NCI-H1048 (cell line): ENCODE measurements at regions not wholly inside any gene's neighbourhood (a gene's known extent, or its start where the extent isn't known, plus 50 kb on each side); places are given as distances from the start of the nearest gene placed in this dataset.

Source experiments
- DNase-seq: peaks from one replicate; lab custom pipeline; 2025; lab: John Stamatoyannopoulos, UW

- no peak for DNase-seq
Observed at GRCh38 chr5:2696156-2696807, 55.2 kb downstream of the IRX2 start.

GRCh38 chr5:2695200-2695891, 56.1 kb downstream of the IRX2 start:
- no peak for DNase-seq

DNA sequence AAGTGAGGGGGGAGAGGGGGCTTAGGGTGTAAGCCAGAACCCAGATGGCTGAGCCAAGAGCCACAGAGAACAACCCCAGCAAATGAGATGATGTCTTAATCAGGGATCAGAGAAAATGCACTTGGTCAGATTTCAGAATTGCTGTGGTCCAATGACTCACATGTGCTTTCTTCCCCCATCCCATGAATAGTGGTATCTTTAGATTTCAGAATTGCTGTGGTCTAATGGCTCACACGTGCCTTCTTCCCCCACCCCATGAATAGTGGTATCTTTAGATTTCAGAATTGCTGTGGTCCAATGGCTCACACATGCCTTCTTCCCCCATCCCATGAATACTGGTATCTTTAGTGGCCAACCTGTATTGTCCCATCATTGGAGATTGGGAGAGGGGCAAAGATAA, 59.9 kb downstream of the IRX2 start:
- DNase-seq: no peak

DNA sequence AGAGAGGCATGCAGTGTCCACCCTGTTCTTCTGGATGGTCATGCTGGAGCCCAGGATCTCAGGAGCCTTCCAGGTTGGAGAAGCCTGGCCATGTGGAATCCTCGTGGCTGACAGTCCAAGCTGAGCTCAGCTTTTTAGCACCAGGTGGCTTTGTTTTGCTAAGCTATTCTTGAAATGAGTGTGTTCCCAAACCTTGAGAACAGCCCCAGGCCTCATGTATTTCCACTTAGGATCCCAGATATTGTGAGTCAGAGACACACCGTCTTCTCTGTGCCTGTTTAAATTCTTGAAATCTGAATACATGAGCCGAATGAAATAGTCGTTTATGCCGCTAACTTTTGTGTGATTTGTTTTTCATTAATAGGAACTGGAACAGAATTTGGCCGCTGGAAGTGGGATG, 61.2 kb downstream of the IRX2 start:
- DNase-seq: no peak

DNA sequence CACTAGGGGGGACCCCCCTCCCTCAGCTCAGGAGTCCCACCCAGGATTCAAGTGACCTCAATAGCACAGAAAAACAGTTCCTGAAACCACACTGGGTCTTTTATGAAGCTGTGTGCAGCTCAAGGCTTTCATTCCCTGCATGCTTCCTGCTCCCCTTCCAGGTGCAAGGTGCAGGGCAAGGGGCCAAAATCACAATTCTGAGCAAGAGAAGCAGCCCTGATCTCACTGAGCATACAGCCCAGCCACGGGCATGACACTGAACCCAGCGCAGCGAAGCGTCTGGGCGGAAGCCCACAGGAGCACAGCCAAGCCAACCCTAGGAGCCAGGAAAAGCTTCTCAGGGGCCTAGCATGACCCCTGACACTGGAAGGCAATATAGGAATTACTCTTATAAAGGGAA, 62.9 kb downstream of the IRX2 start:
- no peak for DNase-seq

GRCh38 chr5:2687746-2688145, 63.7 kb downstream of the IRX2 start:
- DNase-seq: no peak

DNA sequence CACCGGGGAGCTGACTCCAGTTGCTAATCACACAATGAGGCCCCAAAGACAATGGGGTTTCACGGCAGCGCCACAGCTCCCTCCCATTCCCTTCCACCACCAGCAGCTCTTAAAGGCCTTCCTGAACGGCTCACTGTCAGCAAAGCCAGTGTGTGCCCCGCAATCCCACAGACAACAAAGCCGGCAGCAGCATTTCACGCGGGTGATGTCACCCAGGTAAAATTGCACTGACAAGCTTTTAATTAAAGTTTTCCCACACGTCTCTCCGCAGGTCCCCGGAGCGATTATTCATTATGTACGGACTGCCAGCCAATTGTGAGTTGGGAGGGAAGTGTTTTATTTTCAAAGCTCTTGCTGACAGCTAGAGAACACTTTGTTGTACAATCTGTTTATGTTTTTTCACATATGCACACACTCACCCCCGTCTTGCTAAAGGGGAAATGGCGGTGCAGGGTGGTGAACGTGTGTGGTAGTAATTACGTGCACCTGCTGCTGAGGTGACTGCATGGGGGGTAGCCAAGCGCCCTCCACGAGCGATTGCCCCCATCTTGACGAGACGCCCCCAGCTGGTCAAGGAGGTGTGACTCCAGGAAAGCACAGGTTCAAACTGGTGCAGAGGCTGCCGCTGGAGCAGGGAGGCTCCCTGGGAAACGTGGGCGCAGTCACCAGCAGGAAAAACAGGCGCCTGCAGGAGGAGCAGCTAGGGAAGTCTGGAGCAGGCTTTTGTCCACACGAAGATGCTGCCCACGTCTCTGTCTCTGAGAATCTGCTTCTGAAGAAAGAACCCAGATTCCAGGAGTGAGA, 65.0 kb downstream of the IRX2 start:
- no peak for DNase-seq

- DNase-seq: no peak
Observed at GRCh38 chr5:2685651-2686272, 65.7 kb downstream of the IRX2 start.

GRCh38 chr5:2684606-2685005, 66.9 kb downstream of the IRX2 start:
- no peak for DNase-seq

DNA sequence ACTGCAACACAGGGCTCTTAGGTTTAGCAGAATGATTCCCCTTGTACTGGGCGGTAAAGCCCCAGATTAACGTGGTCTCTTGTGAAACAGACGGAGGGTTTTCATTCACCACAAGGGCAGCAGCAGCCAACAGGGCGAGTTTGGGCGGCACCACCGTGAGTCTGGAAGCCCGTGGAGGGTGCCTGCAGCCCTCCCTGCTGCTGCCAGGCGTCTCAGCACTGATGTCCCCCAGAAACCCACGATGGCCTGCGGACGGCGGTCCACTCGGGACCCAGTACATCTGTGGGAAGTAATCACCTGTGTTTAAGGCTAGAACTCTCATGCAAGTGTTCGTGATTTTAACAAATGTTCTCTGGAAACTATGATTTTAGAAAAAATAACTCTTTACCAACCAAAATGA, 67.8 kb downstream of the IRX2 start:
- no peak for DNase-seq

DNA sequence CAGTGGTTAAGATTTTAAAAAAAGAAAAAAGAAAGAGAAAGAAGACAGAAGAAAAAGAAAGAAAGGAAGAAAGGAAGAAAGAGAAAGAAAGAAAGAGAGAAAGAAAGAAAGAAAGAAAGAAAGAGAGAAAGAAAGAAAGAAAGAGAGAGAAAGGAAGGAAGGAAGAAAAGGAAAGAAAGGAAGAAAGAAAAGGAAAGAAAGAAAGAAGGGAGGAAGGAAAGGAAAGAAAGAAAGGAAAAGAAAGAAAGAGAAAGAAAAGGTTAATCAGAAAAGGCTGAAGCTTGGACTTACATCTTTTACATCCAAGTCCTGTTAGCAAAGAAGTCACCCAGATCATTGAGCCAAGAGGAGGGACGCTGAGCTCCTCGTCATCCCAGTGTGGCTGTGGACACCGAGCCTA, 70.0 kb downstream of the IRX2 start:
- DNase-seq: no peak

DNA sequence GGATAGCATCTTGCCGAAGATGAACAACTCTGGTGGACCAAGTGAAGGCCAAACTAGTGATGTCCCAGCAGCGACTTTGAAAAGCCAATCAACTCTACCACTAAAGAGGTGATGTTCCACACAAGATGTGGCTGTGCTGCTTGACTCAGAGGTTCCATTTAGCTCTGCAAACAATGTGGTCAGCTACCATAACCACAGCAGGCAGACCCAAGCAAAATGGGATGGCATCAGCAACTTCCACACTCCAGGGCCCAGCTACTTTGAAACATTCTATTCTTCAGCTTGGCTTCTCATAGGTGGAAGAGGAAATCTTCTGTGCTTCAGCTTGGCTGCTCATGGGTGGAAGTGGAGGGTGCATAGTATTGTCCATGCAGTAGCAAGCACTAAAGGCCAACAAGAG, 70.5 kb downstream of the IRX2 start:
- DNase-seq: no peak

DNA sequence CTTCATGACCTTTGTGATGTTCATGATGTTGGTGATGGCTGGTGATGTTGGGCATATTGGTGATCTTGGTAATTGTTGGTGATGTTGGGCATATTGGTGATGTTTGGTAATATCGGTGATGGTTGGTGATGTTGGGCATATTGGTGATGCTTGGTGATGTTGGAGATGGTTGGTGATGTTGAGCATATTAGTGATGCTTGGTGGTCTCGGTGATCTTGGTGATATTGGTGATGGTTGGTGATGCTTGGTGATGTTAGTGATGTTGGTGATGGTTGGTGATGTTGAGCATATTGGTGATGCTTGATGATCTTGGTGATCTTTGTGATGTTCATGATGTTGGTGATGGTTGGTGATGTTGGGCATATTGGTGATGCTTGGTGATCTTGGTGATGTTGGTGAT, 73.8 kb downstream of the IRX2 start:
- DNase-seq: no peak

GRCh38 chr5:2675548-2675947, 75.9 kb downstream of the IRX2 start:
- no peak for DNase-seq

DNA sequence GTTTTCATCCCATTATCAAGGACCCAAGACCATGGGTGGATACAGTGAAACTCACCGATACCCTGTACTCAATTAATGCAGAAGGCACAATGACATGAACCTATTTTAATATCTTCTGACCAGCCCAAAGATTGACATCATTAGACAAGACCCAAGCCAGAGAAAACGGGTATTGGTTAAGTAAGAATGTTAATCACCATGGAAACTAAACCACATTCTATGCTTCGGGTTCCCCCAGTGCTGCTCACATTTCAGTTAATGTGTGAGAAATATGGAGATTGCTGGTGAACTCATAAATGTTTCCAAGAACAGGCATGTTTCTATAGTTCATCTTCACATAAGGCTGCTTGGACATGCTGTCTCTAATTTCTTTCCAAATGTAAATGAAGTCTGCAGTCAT, 77.0 kb downstream of the IRX2 start:
- no peak for DNase-seq

DNA sequence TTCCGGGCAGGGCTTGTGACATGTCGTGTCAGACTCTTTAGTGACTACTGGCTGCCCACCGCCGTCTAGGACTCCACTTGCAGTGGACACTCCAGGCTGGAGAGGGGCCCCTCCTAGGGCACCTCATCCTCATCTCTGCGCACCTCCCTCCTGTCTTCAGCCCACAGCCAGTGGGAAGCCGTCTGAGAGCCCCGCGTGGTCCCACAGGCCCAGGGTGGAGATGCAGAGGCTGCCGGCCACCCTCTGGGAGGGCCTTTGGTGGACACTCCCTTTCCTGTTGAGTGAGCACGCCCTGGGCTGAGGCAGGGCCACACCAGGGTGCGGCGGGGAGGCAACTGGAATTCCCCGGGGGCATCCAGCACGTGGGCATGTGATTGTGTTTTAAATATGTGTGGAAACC, 80.5 kb downstream of the IRX2 start:
- no peak for DNase-seq

GRCh38 chr5:2669913-2670312, 81.6 kb downstream of the IRX2 start:
- no peak for DNase-seq

DNA sequence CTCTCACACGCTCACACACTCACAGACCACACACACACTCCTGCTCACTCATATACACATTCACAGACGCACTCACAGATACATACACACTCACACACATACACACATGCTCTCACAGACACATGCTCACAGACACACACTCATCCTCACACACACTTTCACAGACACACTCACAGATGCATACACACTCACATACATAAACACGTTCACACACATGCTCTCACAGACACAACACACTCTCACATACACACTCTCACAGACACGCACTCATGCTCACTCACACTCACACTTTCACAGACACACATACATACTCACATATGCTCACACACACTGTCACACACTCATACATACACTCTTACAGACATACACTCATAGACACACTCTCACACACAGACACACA, 82.2 kb downstream of the IRX2 start:
- no peak for DNase-seq

DNA sequence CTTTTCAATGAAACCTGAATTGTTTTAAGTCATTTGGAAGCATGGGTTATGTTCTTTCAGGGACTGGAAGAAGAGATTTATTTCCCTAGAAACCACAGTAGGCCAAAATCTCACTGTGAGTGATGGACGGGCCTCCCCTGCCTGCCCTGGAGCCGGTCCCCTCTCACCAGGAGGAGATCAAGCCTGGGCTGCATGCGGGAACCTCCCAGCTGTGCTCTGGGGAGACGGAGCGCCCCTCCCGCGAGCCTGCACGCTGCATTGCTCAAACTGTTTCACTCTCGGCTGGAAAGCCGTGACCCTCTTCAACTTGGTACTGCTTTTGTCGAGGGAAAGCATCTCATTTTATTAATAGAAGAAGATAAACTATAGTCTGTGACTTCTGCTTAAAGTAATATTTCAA, 85.4 kb downstream of the IRX2 start:
- DNase-seq: no peak

- DNase-seq: no peak
Observed at GRCh38 chr5:2663489-2663888, 88.0 kb downstream of the IRX2 start.

DNA sequence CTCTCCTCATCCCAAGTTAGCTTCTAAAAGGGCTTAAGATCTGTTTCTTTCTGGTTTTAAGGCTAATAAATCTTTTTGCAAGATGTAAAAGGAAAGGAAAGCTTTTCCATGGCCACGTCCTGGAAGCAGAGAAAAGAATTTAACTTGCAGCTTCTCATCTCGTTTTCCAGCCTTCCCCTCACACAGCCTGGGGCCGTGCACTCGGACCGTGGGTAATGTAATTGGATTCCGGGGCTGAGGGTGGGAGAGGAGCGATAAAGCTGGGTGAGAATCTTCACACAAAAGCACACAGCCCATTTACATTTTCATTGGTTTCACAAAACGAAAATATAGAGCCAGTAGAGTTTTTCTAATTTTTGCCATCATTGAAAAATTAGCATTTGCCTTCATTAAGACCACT, 91.2 kb downstream of the IRX2 start:
- DNase-seq: no peak

DNA sequence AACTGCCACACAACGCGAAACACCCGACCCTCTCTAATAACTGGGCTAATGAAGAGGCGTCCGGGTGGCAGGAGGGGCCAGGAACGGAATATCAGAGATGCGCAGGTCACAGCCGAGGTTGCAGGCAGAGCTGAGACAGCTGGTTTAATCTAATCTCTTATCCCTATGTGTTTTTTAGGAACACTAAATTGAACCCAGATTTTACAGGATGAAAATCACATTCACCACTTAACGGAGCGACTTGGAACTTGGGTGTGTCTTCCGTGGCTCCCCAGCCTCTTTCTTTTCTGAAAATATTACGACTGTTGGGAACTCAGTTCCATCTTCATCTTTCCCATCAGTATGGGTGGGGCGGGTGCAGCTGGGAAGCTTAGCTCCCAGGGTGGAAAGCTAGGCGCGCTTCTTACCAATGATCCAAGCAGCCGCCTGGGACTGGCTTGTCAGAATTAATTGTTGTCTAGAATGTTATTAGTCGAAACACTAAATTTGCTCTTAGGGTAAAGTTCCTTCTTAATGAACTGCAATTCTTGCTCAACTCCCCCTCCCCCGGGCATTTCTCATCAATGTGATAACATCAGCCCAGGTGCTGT, 92.5 kb downstream of the IRX2 start:
- DNase-seq: no peak
